Transverse colon (tissue), 4 donors: ENCODE measurements at regions not wholly inside any gene's neighbourhood (a gene's known extent, or its start where the extent isn't known, plus 50 kb on each side); places are given as distances from the start of the nearest gene placed in this dataset.

Experiments
- DNase-seq: peaks from one replicate; pipeline ENCODE4 v3.0.0-alpha.2; 2019
- H3K27ac ChIP-seq, 4 donors: fragments of 200-600 bp; sonication (generic); 2 replicates each; pipeline ENCODE4 v1.5.1; 2016 to 2018; ENCODE audit warnings: inconsistent platforms in 4 of 4
- H3K27me3 ChIP-seq: fragments of 200-600 bp; sonication (generic); 2 replicates; pipeline ENCODE4 v1.5.1; 2017; ENCODE audit warnings: inconsistent platforms
- H3K36me3 ChIP-seq, 4 donors: fragments of 200-600 bp; sonication (generic); 2 replicates each; pipeline ENCODE4 v1.5.1; 2017 to 2019; ENCODE audit warnings: inconsistent platforms in 4 of 4
- H3K4me1 ChIP-seq, 4 donors: fragments of 200-600 bp; sonication (generic); 2 replicates each; pipeline ENCODE4 v1.5.1; 2017 to 2020; ENCODE audit warnings: inconsistent platforms in 4 of 4
- H3K4me3 ChIP-seq, 4 donors: fragments of 200-600 bp; sonication (generic); 1 replicate in 1 of 4; 2 replicates in 3 of 4; pipeline versions ENCODE4 v1.5.1 to v1.6.1; 2017 to 2019; ENCODE audit warnings: inconsistent platforms in 4 of 4
- H3K9me3 ChIP-seq, 2 donors: fragments of 200-600 bp; sonication (generic); 2 replicates each; pipeline ENCODE4 v1.5.1; 2017 to 2019; ENCODE audit warnings: inconsistent platforms in 2 of 2
- EP300 ChIP-seq: sonication (generic); formaldehyde crosslinking; IDR thresholded peaks from one replicate; pipeline ENCODE4 v1.6.1; 2017; ENCODE audit warnings: antibody characterized with exemption, low read depth
- POLR2A ChIP-seq: fragments of 450-650 bp; IDR thresholded peaks from one replicate; pipeline ENCODE4 v1.6.1; 2016; ENCODE audit warnings: antibody characterized with exemption, mild to moderate bottlenecking, moderate library complexity
- POLR2AphosphoS5 ChIP-seq, 3 donors: sonication (generic); formaldehyde crosslinking; IDR thresholded peaks; one replicate each; pipeline ENCODE4 v1.6.1; 2016; ENCODE audit warnings: antibody characterized with exemption in 3 of 3
- WGBS, 2 donors: methylation state at CpG; one replicate each; pipeline ENCODE4 v1.1.5; 2018; ENCODE audit warnings: low coverage in 1 of 2; 5-methylcytosine and 5-hydroxymethylcytosine counted together
- in situ Hi-C, 4 donors: fragments of 200-750 bp; cut with MboI; loops; one replicate each; pipeline versions ENCODE4 v1.15.0 to v1.15.1; 2017; ENCODE audit warnings: low sequenced_read_pairs in 3 of 4, low pct_ligation_motif_present in 1 of 4, low pct_unique_long_range_greater_than_20kb in 1 of 4
- intact Hi-C: fragments of 100-400 bp; cut with DNase I; formaldehyde crosslinking; loops from one replicate; pipeline ENCODE4 v1.15.1; 2023; ENCODE audit warnings: low total_unique reads
- TF ChIP-seq, protein P1 (sequence below), 5 experiments: fragments of 200-600 bp in 3 of 5; fragments of 450-650 bp in 2 of 5; sonication (generic) in 3 of 5; IDR thresholded peaks; 1 replicate in 2 of 5; 2 replicates in 3 of 5; pipeline ENCODE4 v1.5.1; 2016 to 2017; ENCODE audit warnings: antibody characterized with exemption in 5 of 5, inconsistent platforms in 3 of 5, mild to moderate bottlenecking in 2 of 5, moderate library complexity in 1 of 5

DNA sequence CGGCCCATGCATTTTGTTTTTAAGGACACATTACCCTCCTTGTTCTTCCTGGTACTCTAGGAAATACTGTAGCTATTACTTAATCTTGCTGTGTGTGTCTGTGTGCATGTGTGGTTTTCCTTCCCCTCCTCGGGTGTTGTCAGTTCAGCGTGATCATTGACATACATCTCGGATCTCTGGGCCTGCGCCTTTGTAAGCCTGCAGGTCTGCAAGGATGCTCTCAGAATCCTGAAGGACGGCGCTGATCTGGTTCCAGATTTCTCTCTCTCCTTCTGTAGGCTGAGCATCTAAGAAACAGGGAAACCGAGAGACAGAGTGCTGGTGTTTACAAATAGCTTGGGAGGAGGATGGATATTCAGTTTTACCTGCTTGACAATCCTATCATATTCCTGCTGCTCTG lies 100.2 kb downstream of the CYRIA start:
- TF ChIP-seq, protein P1, sequence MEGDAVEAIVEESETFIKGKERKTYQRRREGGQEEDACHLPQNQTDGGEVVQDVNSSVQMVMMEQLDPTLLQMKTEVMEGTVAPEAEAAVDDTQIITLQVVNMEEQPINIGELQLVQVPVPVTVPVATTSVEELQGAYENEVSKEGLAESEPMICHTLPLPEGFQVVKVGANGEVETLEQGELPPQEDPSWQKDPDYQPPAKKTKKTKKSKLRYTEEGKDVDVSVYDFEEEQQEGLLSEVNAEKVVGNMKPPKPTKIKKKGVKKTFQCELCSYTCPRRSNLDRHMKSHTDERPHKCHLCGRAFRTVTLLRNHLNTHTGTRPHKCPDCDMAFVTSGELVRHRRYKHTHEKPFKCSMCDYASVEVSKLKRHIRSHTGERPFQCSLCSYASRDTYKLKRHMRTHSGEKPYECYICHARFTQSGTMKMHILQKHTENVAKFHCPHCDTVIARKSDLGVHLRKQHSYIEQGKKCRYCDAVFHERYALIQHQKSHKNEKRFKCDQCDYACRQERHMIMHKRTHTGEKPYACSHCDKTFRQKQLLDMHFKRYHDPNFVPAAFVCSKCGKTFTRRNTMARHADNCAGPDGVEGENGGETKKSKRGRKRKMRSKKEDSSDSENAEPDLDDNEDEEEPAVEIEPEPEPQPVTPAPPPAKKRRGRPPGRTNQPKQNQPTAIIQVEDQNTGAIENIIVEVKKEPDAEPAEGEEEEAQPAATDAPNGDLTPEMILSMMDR (IDR thresholded peaks at IDR 0.05), result no peak
- TF ChIP-seq POLR2AphosphoS5 (IDR thresholded peaks at IDR 0.05), result no peak
- TF ChIP-seq EP300, result no peak
- no peak for TF ChIP-seq POLR2A
- H3K36me3 ChIP-seq, result no peaks in the 10 kb centered on the region
- WGBS, 2 donors, result 78 to 86% methylated on average over 4 to 8 of the region's 8 CpGs
- intact Hi-C loops (no loop called here), in situ Hi-C loops (no loop called here)
- H3K4me3 ChIP-seq, result no peak overlapping the region
- H3K4me1 ChIP-seq, result no peaks in the 10 kb centered on the region
- no peaks in the 10 kb centered on the region for H3K27me3 ChIP-seq
- no peak for DNase-seq
- H3K27ac ChIP-seq, result no peak overlapping the region
- H3K9me3 ChIP-seq, result no peaks in the 10 kb centered on the region

DNA sequence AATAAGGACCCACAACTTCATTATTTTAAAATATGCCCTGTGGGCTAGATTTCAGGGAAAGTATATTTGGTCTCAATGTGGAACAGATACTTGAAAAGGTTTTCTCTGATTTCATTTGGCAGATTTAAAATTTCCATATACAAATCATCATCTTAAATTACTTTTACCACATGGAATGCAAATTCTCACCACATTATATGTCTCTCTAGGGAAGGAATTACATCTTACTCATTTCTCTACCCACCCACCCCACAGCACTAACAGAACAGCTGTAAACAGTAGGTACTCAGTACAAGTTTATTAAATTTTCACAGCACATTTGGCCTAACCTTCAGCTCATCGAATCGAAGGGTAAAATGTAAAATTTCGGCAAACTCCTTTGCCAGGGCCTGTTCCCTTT lies 104.0 kb downstream of the CYRIA start:
- no peaks in the 10 kb centered on the region for H3K27me3 ChIP-seq
- 79 to 94% methylated on average over 3 of the region's 3 CpGs for WGBS, 2 donors
- intact Hi-C loops, result loop anchor here (5.0 kb wide), 1 partner anchor 1616 kb away; no protein-coding TSS in a partner anchor
- H3K4me1 ChIP-seq, result no peaks in the 10 kb centered on the region
- DNase-seq, result no peak
- no peak overlapping the region for H3K4me3 ChIP-seq
- in situ Hi-C loops, result no loop called here
- peaks cover 0 to 6% (median 0%) of the 10 kb centered on the region in 4 donors for H3K36me3 ChIP-seq
- TF ChIP-seq, protein P1 (IDR thresholded peaks at IDR 0.05), result no peak
- no peaks in the 10 kb centered on the region for H3K9me3 ChIP-seq
- no peak overlapping the region for H3K27ac ChIP-seq

DNA sequence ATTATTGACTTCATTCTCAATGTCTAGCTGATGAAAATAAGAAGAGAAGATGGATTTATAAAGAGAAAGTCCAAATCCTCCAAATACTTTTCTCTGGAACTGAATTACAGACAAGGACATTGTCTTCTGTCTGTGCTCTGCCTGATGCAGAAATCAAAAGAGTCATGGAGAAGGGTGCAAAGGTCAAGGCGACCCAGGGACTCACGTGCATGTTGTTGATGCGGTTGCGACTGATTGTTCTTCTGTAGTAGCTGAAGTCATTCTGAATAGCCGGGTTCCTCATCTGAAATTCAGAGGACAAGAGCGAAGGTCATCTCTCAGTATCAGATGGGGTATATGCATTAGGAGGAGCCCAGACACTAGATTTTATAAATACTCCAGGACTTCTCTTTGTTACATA lies 104.4 kb downstream of the CYRIA start:
- Histone ChIP-seq H3K27me3 (no peaks in the 10 kb centered on the region), H3K27ac (no peak overlapping the region), H3K36me3 (peaks cover 0 to 6% (median 0%) of the 10 kb centered on the region in 4 donors), H3K9me3 (no peaks in the 10 kb centered on the region), H3K4me1 (no peaks in the 10 kb centered on the region), H3K4me3 (no peak overlapping the region)
- in situ Hi-C loops, result no loop called here
- DNase-seq, result no peak
- TF ChIP-seq POLR2A (no peak), EP300 (no peak), POLR2AphosphoS5 (IDR thresholded peaks at IDR 0.05) (no peak)
- TF ChIP-seq, protein P1 (IDR thresholded peaks at IDR 0.05), result no peak
- 76 to 94% methylated on average over 6 of the region's 6 CpGs for WGBS, 2 donors
- intact Hi-C loops, result loop anchor here (5.0 kb wide), 1 partner anchor 1616 kb away; no protein-coding TSS in a partner anchor

DNA sequence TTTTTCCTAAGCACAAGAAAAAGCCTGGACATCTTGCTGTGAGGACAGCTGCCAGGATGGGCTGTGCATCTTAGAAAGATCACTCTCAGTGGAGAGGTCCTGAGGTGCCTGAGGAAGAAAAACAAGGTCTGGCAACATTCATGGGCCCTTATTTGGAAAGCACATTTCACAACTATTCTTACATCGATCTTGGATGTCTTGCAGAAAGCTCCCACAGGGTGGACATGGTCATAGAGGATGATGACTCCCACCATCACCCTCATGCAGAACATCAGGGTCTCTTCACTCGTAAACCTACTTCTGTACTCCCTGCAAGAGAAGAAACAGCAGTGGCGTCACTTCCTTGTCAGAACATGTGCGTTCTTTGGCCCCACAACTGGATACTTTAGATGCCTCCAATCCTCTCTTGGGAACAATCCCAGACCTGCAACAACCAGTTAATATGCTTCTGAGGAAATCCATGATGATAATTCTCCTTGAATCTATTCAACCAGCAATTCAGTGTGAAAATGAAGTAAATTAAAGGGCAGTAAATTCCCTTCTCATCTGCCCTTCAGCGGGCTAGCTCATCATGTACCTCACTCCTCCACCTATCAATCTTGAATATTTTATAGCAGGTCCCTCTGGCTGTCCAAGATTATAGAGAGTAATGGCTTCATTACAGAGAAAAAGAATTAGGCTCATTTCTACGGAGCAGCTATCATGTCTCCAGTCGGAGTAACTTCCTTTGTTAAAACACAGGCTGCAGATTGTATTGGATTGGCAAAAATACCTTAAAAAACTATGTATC lies 106.2 kb downstream of the CYRIA start:
- Histone ChIP-seq H3K9me3 (no peaks in the 10 kb centered on the region), H3K4me1 (no peaks in the 10 kb centered on the region), H3K27ac (no peak overlapping the region), H3K36me3 (peaks cover 0 to 6% (median 0%) of the 10 kb centered on the region in 4 donors), H3K27me3 (no peaks in the 10 kb centered on the region), H3K4me3 (no peak overlapping the region)
- TF ChIP-seq EP300 (no peak), POLR2A (no peak), POLR2AphosphoS5 (IDR thresholded peaks at IDR 0.05) (no peak)
- TF ChIP-seq, protein P1 (IDR thresholded peaks at IDR 0.05), result no peak
- intact Hi-C loops, result loop anchor here (5.0 kb wide), 1 partner anchor 1618 kb away; no protein-coding TSS in a partner anchor
- no peak for DNase-seq
- 78 to 87% methylated on average over 3 to 7 of the region's 7 CpGs for WGBS, 2 donors
- in situ Hi-C loops, result loop anchor here in 1 of 4 donors (10.0 kb wide), 1 partner anchor 195 kb away; no protein-coding TSS in a partner anchor
